Limb (tissue), 2 donors: ENCODE measurements at regions not wholly inside any gene's neighbourhood (a gene's known extent, or its start where the extent isn't known, plus 50 kb on each side); places are given as distances from the start of the nearest gene placed in this dataset.

Experiments used
- DNase-seq, 2 donors: peaks; one replicate each; pipeline ENCODE4 v3.0.0-alpha.2; 2016; ENCODE audit errors: extremely low spot score in 2 of 2

DNA sequence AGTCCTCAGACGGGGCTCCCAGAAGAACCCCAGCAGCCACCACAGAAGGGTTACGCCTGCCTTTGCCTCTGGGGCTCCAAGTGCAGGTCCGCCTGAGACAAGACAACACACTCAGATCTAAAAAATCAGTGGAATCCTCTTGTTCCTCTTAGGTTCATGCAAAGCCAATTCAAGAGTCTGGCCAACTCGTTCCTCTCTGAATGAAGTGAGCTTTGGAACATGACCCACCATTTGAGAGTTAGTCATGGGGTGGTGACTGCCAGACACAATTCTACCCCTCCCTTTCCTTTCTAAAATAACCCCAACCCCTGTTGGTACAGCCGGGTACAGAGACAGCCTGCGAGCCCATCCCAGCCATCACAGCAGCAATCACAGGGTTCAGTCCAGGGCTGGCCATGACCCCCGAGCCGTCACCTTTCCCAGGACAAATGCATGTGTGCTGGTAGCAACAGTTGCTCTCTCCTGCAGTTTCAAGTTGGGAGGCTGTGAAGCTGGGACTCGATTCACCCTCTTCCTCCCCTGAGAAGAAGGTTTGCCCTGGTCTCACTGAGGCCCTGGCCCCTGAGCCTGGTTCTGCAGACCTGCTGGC is 183.1 kb upstream of the SH3BP4 start:
- DNase-seq: no peak

DNA sequence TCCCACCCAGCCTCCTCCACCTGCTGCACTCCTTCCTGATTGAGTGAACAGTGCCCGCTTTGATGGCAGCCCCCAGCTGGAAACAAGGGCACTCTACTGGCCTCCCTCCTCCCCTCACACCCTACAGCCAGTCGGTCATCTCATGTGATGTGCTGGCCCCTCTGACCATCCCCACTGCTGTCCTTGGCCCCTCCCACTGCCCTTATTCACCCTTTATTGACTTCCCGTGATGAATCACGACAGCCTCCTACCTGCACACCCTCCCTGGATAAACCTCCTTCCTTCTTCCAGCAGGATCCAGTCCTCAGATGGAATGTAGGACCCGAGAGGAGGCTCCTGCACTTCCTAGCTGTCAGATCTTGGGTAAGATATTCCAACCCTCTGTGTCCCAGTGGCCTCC is 186.5 kb upstream of the SH3BP4 start:
- DNase-seq: no peak

DNA sequence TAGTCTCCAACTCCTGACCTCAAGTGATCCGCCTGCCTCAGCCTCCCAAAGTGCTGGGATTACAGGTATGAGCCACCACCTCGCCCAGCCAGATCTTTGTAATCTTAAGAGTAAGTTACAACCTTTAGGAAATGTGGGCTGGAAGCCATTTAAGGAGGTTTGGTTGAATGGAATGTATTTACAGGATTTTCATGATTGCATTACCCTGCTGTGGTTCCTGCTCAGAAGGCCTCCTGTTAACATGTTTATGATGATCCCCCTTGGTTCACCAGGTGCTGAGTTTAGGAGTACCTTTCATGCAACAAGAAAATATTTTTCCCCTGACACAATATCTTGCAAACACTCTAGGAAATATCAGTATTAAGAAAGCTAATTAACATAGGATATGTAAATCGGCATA is 187.4 kb upstream of the SH3BP4 start:
- DNase-seq: no peak

DNA sequence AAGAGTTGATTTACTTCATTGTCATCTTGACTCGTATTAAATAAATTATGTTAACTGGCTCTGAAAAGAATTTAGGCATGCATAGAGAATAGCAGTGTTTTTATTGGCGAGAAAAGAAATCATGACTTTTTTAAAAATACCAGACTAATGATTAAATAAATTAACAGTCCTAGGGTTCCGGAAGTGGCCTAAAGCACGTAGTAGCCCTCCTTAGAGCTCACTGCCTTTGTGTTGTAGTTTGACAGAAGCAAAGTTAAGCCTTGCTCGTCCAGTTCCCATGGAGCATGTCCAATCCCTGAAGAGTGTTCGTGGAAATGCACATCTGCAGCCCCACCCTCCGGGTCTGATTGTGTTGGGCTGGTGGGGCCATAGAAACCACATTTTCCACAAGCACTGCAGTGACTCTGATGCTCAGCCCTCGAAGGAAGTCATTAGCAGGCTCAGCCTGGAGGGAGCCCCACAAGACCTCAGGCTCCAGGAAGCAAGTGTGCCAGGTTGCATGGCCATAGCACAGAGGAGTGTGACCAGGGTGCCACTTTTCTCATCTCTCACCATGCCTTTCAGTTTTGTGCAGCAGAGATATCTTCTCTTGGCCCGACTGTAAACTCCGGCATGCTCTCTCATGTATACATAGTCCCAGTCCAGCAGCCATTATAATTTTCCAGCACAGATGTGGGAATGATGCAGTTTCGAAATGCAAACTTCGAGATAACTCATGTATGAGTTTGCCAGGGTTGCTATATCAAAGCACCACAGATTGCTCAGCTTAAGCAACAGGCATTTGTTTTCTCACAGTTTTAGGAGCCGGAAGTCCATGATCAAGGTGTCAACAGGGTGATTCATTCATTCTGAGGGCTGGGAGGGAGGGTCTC is 188.6 kb upstream of the SH3BP4 start:
- DNase-seq: peak in 1 of 2 donors; percentile 28

DNA sequence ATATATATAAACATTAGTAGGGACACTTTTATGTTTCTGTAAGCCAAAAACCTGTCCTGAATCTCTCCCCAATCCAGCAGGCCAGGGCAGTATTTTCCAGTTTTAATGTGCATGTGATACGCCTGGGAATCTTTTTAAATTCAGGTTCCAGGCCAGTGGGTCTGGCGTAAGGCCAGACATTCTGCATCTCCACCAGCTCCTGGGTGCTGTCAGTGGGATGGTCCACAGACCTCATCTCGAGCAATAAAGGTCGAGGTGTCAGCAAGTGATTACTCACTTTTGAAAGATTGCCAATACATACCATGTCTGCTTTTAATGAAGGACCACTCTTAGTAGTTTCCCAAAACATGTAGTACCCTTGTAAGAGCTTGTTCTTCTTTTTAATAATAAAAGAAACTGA is 189.9 kb upstream of the SH3BP4 start:
- no peak for DNase-seq

DNA sequence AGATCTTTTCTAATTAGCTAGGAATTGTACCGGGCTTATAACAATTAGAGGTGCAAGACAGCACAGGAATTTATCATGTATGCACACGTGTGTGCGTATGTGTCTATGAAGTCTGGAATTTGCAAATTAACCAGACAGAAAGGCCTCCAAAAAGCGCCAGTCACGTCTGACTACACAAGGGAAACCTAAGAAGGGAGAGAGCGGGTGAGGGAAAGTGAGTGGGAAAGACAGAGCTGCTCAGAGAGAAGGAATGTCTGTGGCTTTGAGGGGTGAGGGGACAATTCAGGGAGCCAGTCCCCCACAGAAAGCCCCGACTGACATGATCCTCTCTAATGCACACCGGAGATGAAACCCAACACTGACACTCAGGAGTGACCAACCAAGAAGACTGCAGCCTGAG is 197.7 kb upstream of the SH3BP4 start:
- DNase-seq: no peak

DNA sequence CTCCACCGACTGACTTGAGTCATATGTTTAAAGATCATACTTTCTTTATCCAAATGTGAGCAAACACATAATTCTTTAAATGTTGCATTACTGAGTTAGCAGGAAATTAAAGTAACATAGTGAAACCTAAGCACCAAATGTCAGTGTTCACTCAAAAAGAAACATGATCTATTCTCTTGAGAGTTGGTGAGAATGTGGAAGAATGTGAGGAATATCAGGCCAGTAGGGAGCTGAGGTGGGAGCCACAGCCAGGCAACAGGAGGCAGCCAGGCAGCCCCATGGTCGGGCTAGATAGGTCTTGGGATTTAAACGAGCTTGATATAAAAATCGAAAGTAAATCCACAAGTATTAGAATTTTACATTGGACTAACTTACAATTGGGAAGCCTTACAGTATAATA is 198.1 kb upstream of the SH3BP4 start:
- no peak for DNase-seq

DNA sequence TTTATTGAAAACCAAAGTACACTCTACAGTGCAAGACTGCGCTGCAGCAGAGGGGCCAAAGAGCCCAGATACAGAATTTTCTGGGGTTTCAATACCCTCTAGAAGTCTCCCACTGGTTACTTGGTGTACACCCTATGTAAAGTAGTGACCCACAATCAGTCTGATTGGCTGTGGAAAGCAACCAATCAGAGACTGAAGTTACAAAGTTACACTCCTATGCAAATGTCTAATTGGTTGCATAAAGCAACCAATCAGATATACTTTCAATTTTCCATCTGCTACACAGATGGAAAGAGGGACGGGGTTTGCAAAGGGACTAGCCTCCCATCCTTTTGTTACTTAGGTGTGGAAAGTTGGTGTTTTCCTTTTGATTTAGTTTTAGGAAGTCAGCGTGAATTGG is 198.9 kb upstream of the SH3BP4 start:
- no peak for DNase-seq

DNA sequence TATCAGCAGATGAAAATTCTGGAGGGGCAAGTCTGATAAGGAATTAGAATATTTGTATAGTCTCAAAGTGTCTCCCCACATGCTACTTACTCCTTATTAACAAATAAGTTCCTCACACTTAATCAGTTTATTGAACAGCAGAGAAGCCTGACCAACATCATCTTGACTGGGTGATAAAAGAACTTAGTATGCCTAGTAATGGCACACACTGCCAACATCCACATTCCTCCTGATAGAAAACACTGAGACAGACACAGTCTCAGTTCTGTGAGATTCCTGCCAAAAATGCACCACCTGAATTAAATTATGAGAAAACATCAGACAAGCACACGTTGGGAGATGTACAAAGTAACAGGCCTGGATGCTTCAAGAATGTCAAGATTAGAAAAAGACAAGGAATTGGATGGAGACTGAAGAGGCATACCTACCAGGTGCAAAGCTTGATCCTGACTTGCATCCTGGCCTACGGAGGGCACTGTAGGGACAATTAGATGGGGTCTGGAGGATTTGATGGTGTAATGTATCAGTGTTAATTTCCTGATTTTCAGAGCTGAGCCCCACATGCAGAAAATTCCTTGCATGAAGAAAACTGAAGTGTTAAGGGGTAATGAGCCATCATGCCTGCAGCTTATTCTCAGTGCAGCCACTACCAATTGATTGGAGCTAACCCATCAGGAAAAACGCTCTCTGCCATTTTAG is 200.4 kb upstream of the SH3BP4 start:
- DNase-seq: no peak

DNA sequence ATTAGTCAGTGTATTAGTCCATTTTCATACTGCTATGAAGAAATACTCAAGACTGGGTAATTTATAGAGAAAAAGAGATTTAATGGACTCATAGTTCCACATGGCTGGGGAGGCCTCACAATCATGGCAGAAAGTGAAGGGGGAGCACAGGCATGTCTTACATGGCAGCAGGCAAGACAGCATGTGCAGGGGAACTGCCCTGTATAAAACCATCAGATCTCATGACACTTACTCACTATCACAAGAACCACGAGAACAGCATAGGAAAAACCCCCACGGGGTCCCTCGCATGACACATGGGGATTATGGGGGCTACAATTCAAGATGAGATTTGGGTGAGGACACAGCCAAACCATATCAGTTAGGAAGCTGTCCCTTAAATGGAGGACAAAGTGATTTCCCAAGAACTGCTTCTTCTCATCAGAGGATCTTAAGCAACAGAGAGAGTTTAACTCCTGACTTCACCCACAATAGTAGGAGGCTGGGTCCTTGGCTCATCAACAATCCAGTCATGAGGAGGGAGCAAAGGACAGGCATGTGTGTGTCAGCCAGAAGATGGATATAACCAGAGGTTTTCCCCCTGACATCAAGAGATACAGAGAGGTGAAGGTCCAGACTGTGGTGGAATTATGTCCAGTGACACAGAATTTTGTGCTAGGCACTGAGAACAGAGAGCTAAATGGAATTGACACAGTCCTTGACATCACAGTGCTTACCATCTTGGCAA is 203.8 kb upstream of the SH3BP4 start:
- DNase-seq: no peak

DNA sequence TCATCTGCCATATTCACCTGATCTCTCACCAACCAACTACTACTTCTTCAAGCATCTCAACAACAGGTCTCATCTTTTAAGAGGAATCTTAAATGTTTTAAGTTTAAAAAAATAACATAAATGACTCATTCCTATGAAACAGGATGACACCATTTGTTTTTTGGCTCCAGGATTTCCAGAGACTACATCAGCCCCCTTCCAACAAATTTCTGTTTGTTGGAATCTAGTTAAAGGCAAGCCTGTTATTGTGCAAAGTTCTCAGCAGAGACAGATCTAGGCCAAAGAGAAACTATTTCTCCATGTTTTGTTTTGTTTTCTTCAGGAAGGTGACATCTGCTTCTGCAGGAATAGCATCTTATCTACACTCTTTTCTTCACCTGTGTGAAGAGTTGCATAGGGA is 204.8 kb upstream of the SH3BP4 start:
- no peak for DNase-seq

DNA sequence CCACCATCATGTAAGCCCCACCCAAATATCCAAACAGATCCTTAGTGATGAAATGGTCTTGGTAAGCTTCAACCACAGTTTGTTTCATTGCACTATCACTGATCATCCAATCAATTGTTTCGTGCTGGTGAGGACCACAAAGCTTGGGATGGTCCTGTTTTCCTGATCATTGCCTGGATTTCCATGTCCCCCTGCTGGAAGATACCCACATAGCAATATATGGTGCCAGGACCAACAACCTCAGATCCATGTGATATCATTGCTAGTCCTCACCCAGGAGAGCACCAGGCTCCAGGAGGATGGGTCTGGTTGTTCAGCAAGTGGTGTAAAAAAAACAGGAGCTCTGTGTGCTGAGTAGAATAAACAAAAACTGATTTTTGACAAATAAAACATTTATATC is 206.5 kb upstream of the SH3BP4 start:
- DNase-seq: no peak

DNA sequence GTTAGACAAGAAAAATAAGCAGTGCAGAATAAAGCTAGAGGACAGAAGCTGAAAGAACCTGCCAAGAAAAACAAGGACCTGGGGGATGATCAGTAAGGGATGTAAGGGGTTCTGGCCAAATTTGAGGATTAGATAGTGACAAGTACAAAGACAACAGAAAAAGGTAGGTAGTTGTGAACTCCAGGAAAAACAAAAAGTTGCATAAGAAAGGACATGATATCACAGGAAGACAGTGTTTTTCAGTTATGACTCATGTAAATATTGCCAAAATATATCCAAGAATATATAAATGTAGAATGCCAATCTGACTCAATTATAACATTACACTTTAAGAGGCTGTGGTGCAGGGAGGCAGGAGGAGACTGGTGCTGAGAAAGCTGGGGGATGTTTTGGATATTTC is 209.8 kb upstream of the SH3BP4 start:
- DNase-seq: no peak

DNA sequence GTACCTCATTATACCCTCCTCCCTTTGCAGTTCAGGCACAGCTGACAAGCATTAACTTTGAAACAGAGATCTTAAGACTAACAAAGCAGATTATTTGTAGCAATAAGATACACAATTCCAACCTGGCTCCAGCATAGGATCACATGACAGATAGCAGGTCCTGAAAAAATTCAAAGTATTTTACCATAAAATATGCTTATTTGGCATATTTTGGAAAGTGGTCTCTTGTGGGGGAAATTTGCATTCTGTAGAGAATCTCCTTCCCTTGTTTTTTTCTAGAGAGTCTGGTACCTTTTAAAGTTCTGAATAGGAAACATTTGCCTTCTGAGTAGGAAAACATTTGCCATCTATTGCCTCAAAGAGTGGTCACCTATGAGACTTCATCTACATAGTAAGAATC is 212.8 kb upstream of the SH3BP4 start:
- DNase-seq: no peak

DNA sequence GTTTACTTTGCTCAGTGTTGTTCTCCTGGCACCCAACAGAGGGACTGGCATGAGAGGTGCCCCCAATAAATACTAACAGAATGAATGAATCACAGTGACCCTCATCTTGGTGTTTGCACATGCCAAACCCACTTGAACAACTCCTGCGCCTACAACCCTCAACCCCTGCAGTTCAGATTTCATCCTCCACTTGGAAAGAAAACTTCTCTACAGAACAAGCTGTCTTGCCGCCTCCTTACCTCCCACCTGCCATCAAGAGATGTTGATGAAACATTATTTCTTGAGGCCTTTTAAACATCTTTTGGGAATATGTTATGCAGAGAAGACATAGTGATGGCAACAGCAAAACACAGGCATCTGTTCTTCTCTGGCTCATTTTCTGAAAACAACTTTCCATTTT is 216.0 kb upstream of the SH3BP4 start:
- DNase-seq: no peak

DNA sequence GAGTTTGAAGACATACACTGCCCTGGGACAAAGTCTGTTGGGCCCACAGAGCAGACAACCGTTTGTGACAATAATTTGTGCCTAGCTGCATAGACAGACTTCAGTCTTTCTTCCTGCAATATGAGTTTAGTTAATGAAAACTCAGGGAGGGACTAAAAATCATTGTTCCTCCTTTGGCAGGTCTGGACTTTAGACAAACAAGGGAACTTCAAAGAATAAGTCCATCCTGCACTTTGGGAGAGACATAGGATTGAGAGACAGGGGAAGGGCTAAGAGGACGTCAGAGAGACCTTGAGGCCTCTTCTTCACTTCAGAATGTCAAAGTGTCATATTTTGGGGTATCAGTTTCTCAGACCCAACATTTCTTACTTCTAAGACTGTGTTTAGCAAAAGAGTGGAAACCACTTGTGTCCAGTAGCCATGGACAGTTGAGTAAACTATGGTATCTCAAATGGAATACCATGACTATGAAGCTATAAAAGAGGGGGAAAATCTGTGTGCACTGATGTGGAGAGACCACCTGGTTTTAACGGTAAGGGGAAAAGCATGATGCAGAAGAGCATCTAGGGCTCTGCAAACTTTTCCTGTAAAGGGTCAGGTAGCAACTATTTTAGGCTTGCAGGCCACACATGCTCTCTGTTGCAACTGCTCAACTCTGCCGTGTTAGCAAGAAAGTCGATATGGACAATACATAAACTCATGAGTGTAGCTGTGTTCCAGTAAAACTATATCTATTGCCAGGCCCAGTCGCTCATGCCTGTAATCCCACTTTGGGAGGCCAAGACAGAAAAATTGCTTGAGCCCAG is 217.8 kb upstream of the SH3BP4 start:
- no peak for DNase-seq

DNA sequence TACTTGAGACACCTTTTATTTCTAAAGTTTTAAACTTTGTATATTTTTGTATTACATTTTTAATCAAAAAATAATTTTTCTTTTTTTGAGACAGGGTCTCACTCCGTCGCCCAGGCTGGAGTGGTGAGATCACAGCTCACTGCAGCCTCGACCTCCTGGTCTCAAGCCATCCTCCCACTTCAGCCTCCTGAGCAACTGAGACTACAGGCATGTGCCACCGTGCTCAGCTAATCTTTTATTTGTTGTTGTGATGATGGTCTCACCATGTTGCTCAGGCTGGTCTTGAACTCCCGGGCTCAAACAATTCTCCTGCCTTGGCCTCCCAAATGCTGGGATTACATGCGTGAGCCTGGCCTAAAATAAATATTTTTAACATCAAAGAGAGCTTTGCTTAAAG is 218.7 kb upstream of the SH3BP4 start:
- no peak for DNase-seq

DNA sequence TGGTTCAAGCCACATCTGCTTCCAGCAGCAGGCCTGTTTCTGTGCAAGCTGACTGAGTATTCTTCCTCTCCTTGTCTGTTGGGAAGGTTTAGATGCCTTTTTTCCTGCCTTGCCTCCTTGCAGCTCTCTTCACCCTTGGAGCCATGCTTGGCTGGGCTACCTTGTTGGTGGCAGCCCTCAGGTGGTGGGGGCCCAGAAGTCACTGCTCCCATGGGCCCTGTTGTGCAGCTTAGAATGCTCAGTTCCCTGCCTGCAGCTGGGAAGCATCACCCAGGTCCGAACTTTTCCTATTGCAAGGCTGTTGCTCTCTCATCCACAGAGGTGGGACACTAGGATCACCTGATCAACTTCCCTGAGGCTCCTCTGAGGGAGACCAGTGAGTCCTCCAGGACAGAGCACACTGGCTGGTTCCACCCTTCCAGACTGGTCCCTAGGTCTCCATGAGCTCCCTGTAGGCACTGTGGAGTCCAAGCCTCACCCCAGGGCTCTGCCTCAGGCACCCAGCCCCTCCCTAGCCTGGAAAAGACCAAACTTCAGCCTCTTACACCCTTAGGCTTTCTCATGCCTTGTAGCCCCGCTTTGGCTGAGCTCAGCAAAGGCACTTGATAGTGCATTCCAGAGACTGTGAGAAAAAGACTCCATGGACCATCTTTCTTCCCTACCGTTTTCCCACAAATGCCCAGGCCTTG is 219.3 kb upstream of the SH3BP4 start:
- DNase-seq: no peak

DNA sequence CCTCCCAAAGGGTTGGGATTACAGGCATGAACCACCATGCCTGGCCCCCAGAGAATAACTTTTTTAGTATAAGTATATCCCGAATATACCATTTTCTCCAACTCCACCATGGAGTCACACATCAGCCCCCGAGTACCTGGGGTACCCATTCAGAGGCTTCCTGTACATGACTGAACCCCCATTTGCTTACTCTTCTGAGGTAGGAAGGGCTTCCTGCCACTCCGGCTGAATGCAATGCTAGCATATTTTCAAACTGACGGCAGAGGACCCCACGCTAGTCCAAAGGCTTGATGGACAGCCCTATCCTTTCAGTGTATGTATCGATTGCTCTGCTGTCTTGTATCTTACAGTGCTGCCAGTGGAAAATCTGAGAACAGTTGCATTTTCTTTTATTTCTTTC is 220.6 kb upstream of the SH3BP4 start:
- no peak for DNase-seq

DNA sequence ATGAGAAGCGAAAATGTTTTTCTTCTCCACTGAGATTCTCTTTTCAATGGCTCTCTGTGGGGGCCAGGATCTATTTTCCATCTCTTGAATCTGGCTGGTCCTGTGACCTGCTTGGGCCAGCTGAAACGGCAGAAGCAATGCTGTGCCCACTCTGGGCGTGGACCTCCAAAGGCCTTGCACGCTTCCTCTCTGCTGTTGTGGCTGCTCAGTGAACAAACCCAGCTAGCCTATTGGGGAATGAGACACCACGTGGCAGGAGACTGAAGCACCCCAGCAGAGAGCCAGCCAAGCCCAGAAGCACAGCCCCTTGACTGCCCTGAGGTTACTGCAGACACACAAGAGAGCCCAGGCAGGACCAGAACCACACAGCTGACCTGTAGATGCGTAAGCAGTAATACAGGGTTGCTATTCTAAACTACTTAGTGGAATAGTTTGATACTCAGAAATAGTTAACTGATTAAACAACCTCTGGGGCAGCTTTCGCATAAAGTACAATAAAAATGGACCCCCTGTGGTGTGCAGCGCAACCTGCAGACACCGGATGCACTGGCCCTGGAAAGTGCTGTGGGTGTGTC is 221.7 kb upstream of the SH3BP4 start:
- DNase-seq: no peak
